Mucosa of descending colon (tissue), 3 donors: ENCODE measurements at regions not wholly inside any gene's neighbourhood (a gene's known extent, or its start where the extent isn't known, plus 50 kb on each side); places are given as distances from the start of the nearest gene placed in this dataset.

Experiments
- ATAC-seq: fragments of 200-7000 bp; cut with Tn5 transposase; one replicate; pipeline ENCODE4 v1.9.1; 2020; ENCODE audit warnings: mild to moderate bottlenecking, moderate library complexity
- DNase-seq, 3 donors: peaks; one replicate each; pipeline ENCODE4 v3.0.0-alpha.2; 2020
- H3K36me3 ChIP-seq: fragments of 200-600 bp; one replicate; pipeline ENCODE4 v1.8.0; 2021; ENCODE audit warnings: low read depth, mild to moderate bottlenecking
- H3K4me1 ChIP-seq: fragments of 200-600 bp; one replicate; pipeline ENCODE4 v1.8.0; 2021; ENCODE audit warnings: low read depth, mild to moderate bottlenecking
- H3K4me3 ChIP-seq: fragments of 200-600 bp; one replicate; pipeline ENCODE4 v1.8.0; 2021; ENCODE audit warnings: mild to moderate bottlenecking
- H3K9me3 ChIP-seq: fragments of 200-600 bp; one replicate; pipeline ENCODE4 v1.8.0; 2021; ENCODE audit warnings: mild to moderate bottlenecking
- CTCF ChIP-seq: fragments of 200-600 bp; IDR thresholded peaks from one replicate; pipeline ENCODE4 v1.8.0; 2022; ENCODE audit warnings: antibody characterized with exemption, mild to moderate bottlenecking
- intact Hi-C, 2 donors: fragments of 100-400 bp; cut with DNase I in 1 of 2; cut with micrococcal nuclease in 1 of 2; formaldehyde crosslinking; loops; one replicate each; pipeline versions ENCODE4 v1.11.0 to v1.11.1; 2022; cut with DNase I, micrococcal nuclease
- donor health status: DM: no; HTN: no; CAD: no; lungs with moderate emphysema.
- donor health status: DM: no; HTN: no; CAD: no.
- donor health status: DM: no; HTN: yes; CAD: no.

- ATAC-seq (no peak), DNase-seq (peak in 2 of 3 donors; percentile 47 to 58)
- intact Hi-C loops = no loop called here
- Histone ChIP-seq H3K4me1 (peaks cover 34% of the 10 kb centered on the region), H3K36me3 (no peaks in the 10 kb centered on the region), H3K4me3 (no peak overlapping the region), H3K9me3 (no peaks in the 10 kb centered on the region)
- no peak for TF ChIP-seq CTCF
These were observed 79.1 kb upstream of the WNT7B start for GRCh38 chr22:46055911-46056545.

- Histone ChIP-seq H3K4me1 (peaks cover 33% of the 10 kb centered on the region), H3K36me3 (no peaks in the 10 kb centered on the region), H3K4me3 (no peak overlapping the region), H3K9me3 (no peaks in the 10 kb centered on the region)
- ATAC-seq = no peak
- intact Hi-C loops = no loop called here
- DNase-seq = no peak
- TF ChIP-seq CTCF = no peak
These were observed 79.7 kb upstream of the WNT7B start for GRCh38 chr22:46056546-46057245.

GRCh38 chr22:46057246-46058090, 80.5 kb upstream of the WNT7B start:
- peaks cover 28% of the 10 kb centered on the region for H3K4me1 ChIP-seq
- no peak for TF ChIP-seq CTCF
- intact Hi-C loops = no loop called here
- no peaks in the 10 kb centered on the region for H3K9me3 ChIP-seq
- H3K36me3 ChIP-seq = no peaks in the 10 kb centered on the region
- no peak overlapping the region for H3K4me3 ChIP-seq
- ATAC-seq (no peak), DNase-seq (peak in 2 of 3 donors; percentile 22 to 45)

GRCh38 chr22:46058091-46058420, 81.1 kb upstream of the WNT7B start:
- peak; percentile 22 for ATAC-seq
- no peaks in the 10 kb centered on the region for H3K9me3 ChIP-seq
- intact Hi-C loops = no loop called here
- DNase-seq = peak; percentile 50 to 64 (median 62)
- no peak overlapping the region for H3K4me3 ChIP-seq
- no peak for TF ChIP-seq CTCF
- no peaks in the 10 kb centered on the region for H3K36me3 ChIP-seq
- peaks cover 25% of the 10 kb centered on the region for H3K4me1 ChIP-seq

- Histone ChIP-seq H3K4me1 (peaks cover 28% of the 10 kb centered on the region), H3K9me3 (no peaks in the 10 kb centered on the region), H3K36me3 (no peaks in the 10 kb centered on the region), H3K4me3 (no peak overlapping the region)
- DNase-seq (peak in 2 of 3 donors; percentile 41 to 56), ATAC-seq (no peak)
- intact Hi-C loops = no loop called here
- no peak for TF ChIP-seq CTCF
These were observed 81.9 kb upstream of the WNT7B start for GRCh38 chr22:46058591-46059519.
